Neural cell (in vitro differentiated cells): ENCODE measurements at regions not wholly inside any gene's neighbourhood (a gene's known extent, or its start where the extent isn't known, plus 50 kb on each side); places are given as distances from the start of the nearest gene placed in this dataset.

Experiments
- H2AFZ ChIP-seq: fragments of 200-600, 300-800 bp; sonication (generic), shearing (Covaris generic); 2 replicates; pipeline ENCODE4 v1.6.0; 2014; ENCODE audit warnings: low read depth, mild to moderate bottlenecking, antibody characterized with exemption, low read length, moderate library complexity
- H3F3A ChIP-seq: fragments of 200-600 bp; shearing (Covaris generic); 2 replicates; pipeline ENCODE4 v1.6.1; 2016; ENCODE audit warnings: mild to moderate bottlenecking, moderate library complexity, mixed read lengths, antibody characterized with exemption, low read length; ENCODE audit not compliant: insufficient read depth, poor library complexity, severe bottlenecking
- H3K27ac ChIP-seq: fragments of 200-600, 300-800 bp; sonication (generic), shearing (Covaris generic); 2 replicates; pipeline ENCODE4 v1.5.1; 2014; ENCODE audit warnings: mild to moderate bottlenecking, low read length, moderate library complexity
- H3K27me3 ChIP-seq: fragments of 300-800, 200-600 bp; sonication (generic), shearing (Covaris generic); 2 replicates; pipeline ENCODE4 v1.6.0; 2014; ENCODE audit warnings: mild to moderate bottlenecking, low read depth, low read length, moderate library complexity; ENCODE audit not compliant: insufficient read depth
- H3K36me3 ChIP-seq: fragments of 300-800, 200-600 bp; sonication (generic), shearing (Covaris generic); 2 replicates; pipeline ENCODE4 v1.5.1; 2014; ENCODE audit warnings: mild to moderate bottlenecking, antibody characterized with exemption, low read length, moderate library complexity; ENCODE audit not compliant: insufficient read depth
- H3K4me2 ChIP-seq: fragments of 300-800, 200-600 bp; sonication (generic), shearing (Covaris generic); 2 replicates; pipeline ENCODE4 v1.6.0; 2014; ENCODE audit warnings: mild to moderate bottlenecking, low read length
- H3K4me3 ChIP-seq: fragments of 300-800, 200-600 bp; sonication (generic), shearing (Covaris generic); 2 replicates; pipeline ENCODE4 v1.5.1; 2014; ENCODE audit warnings: mild to moderate bottlenecking, low read length, moderate library complexity
- H3K79me2 ChIP-seq: fragments of 200-600 bp; shearing (Covaris generic); replicated peaks from 2 replicates; pipeline ENCODE4 v1.6.0; 2014; ENCODE audit warnings: mild to moderate bottlenecking, low read length, moderate library complexity; ENCODE audit not compliant: insufficient read depth
- H3K9ac ChIP-seq: fragments of 300-800, 200-600 bp; sonication (generic), shearing (Covaris generic); 2 replicates; pipeline ENCODE4 v1.6.1; 2016; ENCODE audit warnings: mild to moderate bottlenecking, low read length, mixed read lengths
- H3K9me2 ChIP-seq: fragments of 200-600 bp; shearing (Covaris generic); 2 replicates; pipeline ENCODE4 v1.6.1; 2016; ENCODE audit warnings: mild to moderate bottlenecking, low read length, mixed read lengths; ENCODE audit not compliant: insufficient read depth
- H3K9me3 ChIP-seq: fragments of 200-600, 300-800 bp; sonication (generic), shearing (Covaris generic); 2 replicates; pipeline ENCODE4 v1.6.1; 2016; ENCODE audit warnings: mild to moderate bottlenecking, mixed run types, low read length, moderate library complexity, mixed read lengths
- H4K20me1 ChIP-seq: fragments of 200-600 bp; shearing (Covaris generic); 2 replicates; pipeline ENCODE4 v1.6.1; 2016; ENCODE audit warnings: mild to moderate bottlenecking, mixed run types; ENCODE audit not compliant: insufficient read depth
- EP300 ChIP-seq: fragments of 450-650 bp; conservative IDR thresholded peaks from 2 replicates; pipeline ENCODE4 v1.6.1; 2014; ENCODE audit warnings: antibody characterized with exemption, mild to moderate bottlenecking, moderate library complexity; ENCODE audit not compliant: poor library complexity, severe bottlenecking
- EZH2 ChIP-seq: fragments of 200-600, 300-800 bp; shearing (Covaris generic), sonication (generic); IDR thresholded peaks from 2 replicates; pipeline ENCODE4 v1.6.1; 2014; ENCODE audit warnings: antibody characterized with exemption, low read length, borderline replicate concordance, mild to moderate bottlenecking; ENCODE audit not compliant: insufficient read depth, poor library complexity, severe bottlenecking
- MXI1 ChIP-seq: fragments of 450-650 bp; conservative IDR thresholded peaks from 2 replicates; pipeline ENCODE4 v1.6.1; 2014; ENCODE audit warnings: antibody characterized with exemption, mild to moderate bottlenecking; ENCODE audit not compliant: poor library complexity, severe bottlenecking
- POLR2AphosphoS5 ChIP-seq: IDR thresholded peaks from 2 replicates; pipeline ENCODE4 v1.6.1; 2012
- RAD21 ChIP-seq: fragments of 450-650 bp; conservative IDR thresholded peaks from 2 replicates; pipeline ENCODE4 v1.6.1; 2014; ENCODE audit warnings: antibody characterized with exemption, mild to moderate bottlenecking, moderate library complexity
- SMC3 ChIP-seq: fragments of 450-650 bp; conservative IDR thresholded peaks from 2 replicates; pipeline ENCODE4 v1.6.1; 2014; ENCODE audit warnings: antibody characterized with exemption, mild to moderate bottlenecking, moderate library complexity; ENCODE audit not compliant: poor library complexity
- TAF1 ChIP-seq: IDR thresholded peaks from 2 replicates; pipeline ENCODE4 v1.6.1; 2012; ENCODE audit warnings: low read depth
- TF ChIP-seq, protein P1 (sequence below): fragments of 450-650 bp; IDR thresholded peaks from 2 replicates; pipeline ENCODE4 v1.5.1; 2014; ENCODE audit warnings: antibody characterized with exemption, mild to moderate bottlenecking, moderate library complexity; ENCODE audit not compliant: poor library complexity, severe bottlenecking
- TF ChIP-seq, protein P2 (sequence below): IDR thresholded peaks from 2 replicates; pipeline ENCODE4 v1.6.1; 2012; ENCODE audit warnings: borderline replicate concordance

DNA sequence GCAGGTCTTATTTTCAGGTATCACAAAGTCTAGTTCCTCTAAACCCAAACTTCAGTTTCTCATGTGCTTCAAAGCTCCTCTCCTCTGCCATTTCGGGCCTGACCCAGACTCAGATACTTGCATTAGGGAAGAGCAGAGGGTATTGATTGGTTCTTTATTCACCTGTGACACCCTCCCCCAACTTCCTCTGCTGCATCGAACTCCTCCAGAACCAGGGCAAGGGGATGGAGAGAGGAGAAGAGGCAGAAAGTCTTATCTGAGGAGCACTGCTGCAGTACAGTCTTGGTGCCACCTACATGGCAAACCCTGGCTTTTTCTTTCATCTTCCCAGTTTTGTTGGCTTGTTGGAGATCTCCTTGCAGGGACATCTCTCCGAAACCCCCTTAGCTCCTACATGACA is 96.0 kb upstream of the OSMR start:
- H3K9me3 ChIP-seq: no peaks in the 10 kb centered on the region
- no peak overlapping the region for H2AFZ ChIP-seq
- no peaks in the 10 kb centered on the region for H3K9me2 ChIP-seq

DNA sequence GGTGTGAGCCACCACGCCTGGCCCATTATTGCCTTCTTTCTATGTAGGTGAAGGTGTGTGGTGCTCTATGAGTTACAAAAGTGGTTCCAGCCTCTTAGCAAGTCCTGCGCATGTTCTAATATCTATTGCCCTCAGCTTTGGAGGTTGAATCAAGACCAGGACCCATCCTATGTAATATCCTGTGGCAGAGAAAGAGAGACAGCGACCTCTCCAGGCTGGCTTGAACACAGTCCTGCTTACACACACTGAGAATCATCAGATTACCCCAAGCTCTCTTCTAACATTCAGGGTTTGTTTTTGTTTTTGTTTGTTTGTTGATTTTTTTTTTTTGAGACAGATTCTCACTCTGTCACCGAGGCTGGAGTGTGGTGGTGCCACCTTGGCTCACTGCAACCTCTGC is 94.7 kb upstream of the OSMR start:
- H3K27ac ChIP-seq: no peak overlapping the region
- no peaks in the 10 kb centered on the region for H3K79me2 ChIP-seq
- no peak overlapping the region for H3K9ac ChIP-seq
- H3K27me3 ChIP-seq: no peaks in the 10 kb centered on the region
- no peak overlapping the region for H2AFZ ChIP-seq
- H3K4me2 ChIP-seq: no peak overlapping the region
- no peaks in the 10 kb centered on the region for H3F3A ChIP-seq
- H3K9me3 ChIP-seq: no peaks in the 10 kb centered on the region
- H3K36me3 ChIP-seq: no peaks in the 10 kb centered on the region
- TF ChIP-seq, protein P1, sequence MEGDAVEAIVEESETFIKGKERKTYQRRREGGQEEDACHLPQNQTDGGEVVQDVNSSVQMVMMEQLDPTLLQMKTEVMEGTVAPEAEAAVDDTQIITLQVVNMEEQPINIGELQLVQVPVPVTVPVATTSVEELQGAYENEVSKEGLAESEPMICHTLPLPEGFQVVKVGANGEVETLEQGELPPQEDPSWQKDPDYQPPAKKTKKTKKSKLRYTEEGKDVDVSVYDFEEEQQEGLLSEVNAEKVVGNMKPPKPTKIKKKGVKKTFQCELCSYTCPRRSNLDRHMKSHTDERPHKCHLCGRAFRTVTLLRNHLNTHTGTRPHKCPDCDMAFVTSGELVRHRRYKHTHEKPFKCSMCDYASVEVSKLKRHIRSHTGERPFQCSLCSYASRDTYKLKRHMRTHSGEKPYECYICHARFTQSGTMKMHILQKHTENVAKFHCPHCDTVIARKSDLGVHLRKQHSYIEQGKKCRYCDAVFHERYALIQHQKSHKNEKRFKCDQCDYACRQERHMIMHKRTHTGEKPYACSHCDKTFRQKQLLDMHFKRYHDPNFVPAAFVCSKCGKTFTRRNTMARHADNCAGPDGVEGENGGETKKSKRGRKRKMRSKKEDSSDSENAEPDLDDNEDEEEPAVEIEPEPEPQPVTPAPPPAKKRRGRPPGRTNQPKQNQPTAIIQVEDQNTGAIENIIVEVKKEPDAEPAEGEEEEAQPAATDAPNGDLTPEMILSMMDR: no peak
- no peak for TF ChIP-seq POLR2AphosphoS5
- no peak for TF ChIP-seq MXI1
- no peak for TF ChIP-seq TAF1
- no peak overlapping the region for H3K4me3 ChIP-seq
- no peaks in the 10 kb centered on the region for H4K20me1 ChIP-seq
- no peaks in the 10 kb centered on the region for H3K9me2 ChIP-seq

More for the DNA sequence above, 96.0 kb upstream of the OSMR start:
- no peaks in the 10 kb centered on the region for H3K36me3 ChIP-seq
- no peak overlapping the region for H3K4me2 ChIP-seq
- H3K27me3 ChIP-seq: no peaks in the 10 kb centered on the region
- H3K9ac ChIP-seq: no peak overlapping the region
- H4K20me1 ChIP-seq: no peaks in the 10 kb centered on the region
- TF ChIP-seq RAD21 (no peak), TAF1 (no peak), MXI1 (no peak), EP300 (no peak), POLR2AphosphoS5 (no peak), SMC3 (no peak), EZH2 (no peak)
- TF ChIP-seq, protein P2, sequence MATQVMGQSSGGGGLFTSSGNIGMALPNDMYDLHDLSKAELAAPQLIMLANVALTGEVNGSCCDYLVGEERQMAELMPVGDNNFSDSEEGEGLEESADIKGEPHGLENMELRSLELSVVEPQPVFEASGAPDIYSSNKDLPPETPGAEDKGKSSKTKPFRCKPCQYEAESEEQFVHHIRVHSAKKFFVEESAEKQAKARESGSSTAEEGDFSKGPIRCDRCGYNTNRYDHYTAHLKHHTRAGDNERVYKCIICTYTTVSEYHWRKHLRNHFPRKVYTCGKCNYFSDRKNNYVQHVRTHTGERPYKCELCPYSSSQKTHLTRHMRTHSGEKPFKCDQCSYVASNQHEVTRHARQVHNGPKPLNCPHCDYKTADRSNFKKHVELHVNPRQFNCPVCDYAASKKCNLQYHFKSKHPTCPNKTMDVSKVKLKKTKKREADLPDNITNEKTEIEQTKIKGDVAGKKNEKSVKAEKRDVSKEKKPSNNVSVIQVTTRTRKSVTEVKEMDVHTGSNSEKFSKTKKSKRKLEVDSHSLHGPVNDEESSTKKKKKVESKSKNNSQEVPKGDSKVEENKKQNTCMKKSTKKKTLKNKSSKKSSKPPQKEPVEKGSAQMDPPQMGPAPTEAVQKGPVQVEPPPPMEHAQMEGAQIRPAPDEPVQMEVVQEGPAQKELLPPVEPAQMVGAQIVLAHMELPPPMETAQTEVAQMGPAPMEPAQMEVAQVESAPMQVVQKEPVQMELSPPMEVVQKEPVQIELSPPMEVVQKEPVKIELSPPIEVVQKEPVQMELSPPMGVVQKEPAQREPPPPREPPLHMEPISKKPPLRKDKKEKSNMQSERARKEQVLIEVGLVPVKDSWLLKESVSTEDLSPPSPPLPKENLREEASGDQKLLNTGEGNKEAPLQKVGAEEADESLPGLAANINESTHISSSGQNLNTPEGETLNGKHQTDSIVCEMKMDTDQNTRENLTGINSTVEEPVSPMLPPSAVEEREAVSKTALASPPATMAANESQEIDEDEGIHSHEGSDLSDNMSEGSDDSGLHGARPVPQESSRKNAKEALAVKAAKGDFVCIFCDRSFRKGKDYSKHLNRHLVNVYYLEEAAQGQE: no peak
- TF ChIP-seq, protein P1: no peak
- no peaks in the 10 kb centered on the region for H3K79me2 ChIP-seq
- no peaks in the 10 kb centered on the region for H3F3A ChIP-seq
- no peak overlapping the region for H3K4me3 ChIP-seq
- H3K27ac ChIP-seq: no peak overlapping the region
